ENCODE measurements at regions not wholly inside any gene's neighbourhood (a gene's known extent, or its start where the extent isn't known, plus 50 kb on each side); places are given as distances from the start of the nearest gene placed in this dataset.
"Not testable (repeated sequence)": the region's sequence is repeated elsewhere in the genome, so short reads cannot be mapped to it uniquely, and the experiment has no call there.

GRCh38 chr13:73160371-73161031 is 101.7 kb downstream of the KLF5 start:
- not testable (repeated sequence) for DNase-seq (ENCODE audit: low read depth)

- DNase-seq (ENCODE audit: low read depth), result no peak
Observed at GRCh38 chr13:73158851-73159250, 100.0 kb downstream of the KLF5 start.

GRCh38 chr13:73157031-73157430 is 98.2 kb downstream of the KLF5 start:
- DNase-seq (ENCODE audit: low read depth), result no peak

- no peak for DNase-seq (ENCODE audit: low read depth)
Observed at GRCh38 chr13:73146707-73147106, 87.9 kb downstream of the KLF5 start.

- DNase-seq (ENCODE audit: low read depth), result no peak
Observed at GRCh38 chr13:73142071-73142470, 83.3 kb downstream of the KLF5 start.

GRCh38 chr13:73141292-73141771 is 82.5 kb downstream of the KLF5 start:
- DNase-seq (ENCODE audit: low read depth), result no peak

- no peak for DNase-seq (ENCODE audit: low read depth)
Observed at GRCh38 chr13:73140801-73141200, 82.0 kb downstream of the KLF5 start.

GRCh38 chr13:73138638-73139491 is 80.1 kb downstream of the KLF5 start:
- no peak for DNase-seq (ENCODE audit: low read depth)

GRCh38 chr13:73138276-73138637 is 79.5 kb downstream of the KLF5 start:
- no peak for DNase-seq (ENCODE audit: low read depth)

GRCh38 chr13:73136776-73137175 is 78.0 kb downstream of the KLF5 start:
- no peak for DNase-seq (ENCODE audit: low read depth)

- DNase-seq (ENCODE audit: low read depth), result no peak
Observed at GRCh38 chr13:73133531-73133930, 74.7 kb downstream of the KLF5 start.

GRCh38 chr13:73131247-73131646 is 72.4 kb downstream of the KLF5 start:
- no peak for DNase-seq (ENCODE audit: low read depth)

- no peak for DNase-seq (ENCODE audit: low read depth)
Observed at GRCh38 chr13:73129023-73129422, 70.2 kb downstream of the KLF5 start.
